Upper lobe of left lung (tissue), 6 donors: ENCODE measurements at regions not wholly inside any gene's neighbourhood (a gene's known extent, or its start where the extent isn't known, plus 50 kb on each side); places are given as distances from the start of the nearest gene placed in this dataset.
A peak's percentile ranks its signal among the peaks of the same experiment; 100 is the strongest.

Source experiments
- ATAC-seq, 2 donors: fragments of 200-7000 bp; cut with Tn5 transposase; one replicate each; pipeline ENCODE4 v1.9.1; 2022; ENCODE audit warnings: mild to moderate bottlenecking in 2 of 2, moderate library complexity in 2 of 2; ENCODE audit not compliant: low FRiP score in 2 of 2
- DNase-seq, 2 donors: peaks; one replicate each; pipeline ENCODE4 v3.0.0-alpha.2; 2019 to 2020
- H3K27ac ChIP-seq, 4 donors: fragments of 200-600 bp; sonication (generic); one replicate each; pipeline ENCODE4 v1.5.1; 2016 to 2019
- H3K27me3 ChIP-seq, 4 donors: fragments of 200-600 bp; sonication (generic); one replicate each; pipeline ENCODE4 v1.5.1; 2017 to 2019
- H3K36me3 ChIP-seq, 4 donors: fragments of 200-600 bp; sonication (generic); one replicate each; pipeline ENCODE4 v1.5.1; 2016 to 2019
- H3K4me1 ChIP-seq, 4 donors: fragments of 200-600 bp; sonication (generic); one replicate each; pipeline ENCODE4 v1.5.1; 2018 to 2019
- H3K4me3 ChIP-seq, 4 donors: fragments of 200-600 bp; sonication (generic); one replicate each; pipeline ENCODE4 v1.5.1; 2017 to 2019; ENCODE audit warnings: mild to moderate bottlenecking in 2 of 4, moderate library complexity in 1 of 4
- H3K9me3 ChIP-seq, 4 donors: fragments of 200-600 bp; sonication (generic); one replicate each; pipeline ENCODE4 v1.5.1; 2018 to 2019
- CTCF ChIP-seq, 6 experiments: fragments of 450-650 bp in 4 of 6; fragments of 200-600 bp in 2 of 6; sonication (generic) in 2 of 6; IDR thresholded peaks; one replicate each; pipeline ENCODE4 v1.5.1; 2016 to 2019; ENCODE audit warnings: antibody characterized with exemption in 6 of 6
- EP300 ChIP-seq, 4 donors: sonication (generic); formaldehyde crosslinking; IDR thresholded peaks; one replicate each; pipeline ENCODE4 v1.5.1; 2017; ENCODE audit warnings: antibody characterized with exemption in 4 of 4, control low read depth in 2 of 4
- POLR2A ChIP-seq, 4 donors: fragments of 450-650 bp; IDR thresholded peaks; one replicate each; pipeline ENCODE4 v1.5.1; 2016 to 2017; ENCODE audit warnings: antibody characterized with exemption in 4 of 4, mild to moderate bottlenecking in 2 of 4
- POLR2AphosphoS5 ChIP-seq, 2 donors: sonication (generic); formaldehyde crosslinking; IDR thresholded peaks; one replicate each; pipeline ENCODE4 v1.5.1; 2017; ENCODE audit warnings: antibody characterized with exemption in 2 of 2
- WGBS, 2 donors: methylation state at CpG; one replicate each; pipeline ENCODE4 v1.1.5; 2017 to 2018; 5-methylcytosine and 5-hydroxymethylcytosine counted together
- donor health status: DM: no; HTN: no; CAD: no; lungs with moderate emphysema.
- donor health status: DM: no; HTN: yes; CAD: no; lungs with severe emphysema.

- Histone ChIP-seq H3K27me3 (no peaks in the 10 kb centered on the region), H3K36me3 (no peaks in the 10 kb centered on the region), H3K9me3 (no peaks in the 10 kb centered on the region), H3K27ac (no peak overlapping the region), H3K4me1 (no peaks in the 10 kb centered on the region), H3K4me3 (no peak overlapping the region)
- ATAC-seq (no peak), DNase-seq (no peak)
- TF ChIP-seq CTCF (IDR thresholded peaks at IDR 0.05) (no peak), POLR2A (IDR thresholded peaks at IDR 0.05) (no peak), EP300 (IDR thresholded peaks at IDR 0.05) (no peak), POLR2AphosphoS5 (IDR thresholded peaks at IDR 0.05) (no peak)
Observed at GRCh38 chr6:121876721-121877120, 441.3 kb downstream of the GJA1 start.

- no peak for DNase-seq
- Histone ChIP-seq H3K36me3 (no peaks in the 10 kb centered on the region), H3K4me3 (no peak overlapping the region), H3K4me1 (no peaks in the 10 kb centered on the region), H3K9me3 (no peaks in the 10 kb centered on the region), H3K27me3 (no peaks in the 10 kb centered on the region), H3K27ac (no peak overlapping the region)
- ATAC-seq, result peak in 1 of 2 donors; percentile 69
- 70 to 78% methylated on average over 1 of the region's 1 CpG for WGBS, 2 donors
- TF ChIP-seq CTCF (IDR thresholded peaks at IDR 0.05) (no peak), EP300 (IDR thresholded peaks at IDR 0.05) (no peak)
Observed at GRCh38 chr6:121879149-121879548, 443.7 kb downstream of the GJA1 start.

GRCh38 chr6:121880831-121881230 is 445.4 kb downstream of the GJA1 start:
- no peak overlapping the region for H3K27ac ChIP-seq
- TF ChIP-seq POLR2AphosphoS5 (IDR thresholded peaks at IDR 0.05) (no peak), EP300 (IDR thresholded peaks at IDR 0.05) (no peak), CTCF (IDR thresholded peaks at IDR 0.05) (no peak)
- no peak overlapping the region for H3K4me3 ChIP-seq
- no peaks in the 10 kb centered on the region for H3K4me1 ChIP-seq
- DNase-seq, result no peak
- H3K9me3 ChIP-seq, result no peaks in the 10 kb centered on the region
- H3K27me3 ChIP-seq, result no peaks in the 10 kb centered on the region
- no peak for ATAC-seq
- H3K36me3 ChIP-seq, result no peaks in the 10 kb centered on the region

GRCh38 chr6:121881974-121882667 is 446.7 kb downstream of the GJA1 start:
- no peak for DNase-seq
- Histone ChIP-seq H3K36me3 (no peaks in the 10 kb centered on the region), H3K9me3 (no peaks in the 10 kb centered on the region), H3K27me3 (no peaks in the 10 kb centered on the region), H3K27ac (no peak overlapping the region), H3K4me1 (no peaks in the 10 kb centered on the region), H3K4me3 (no peak overlapping the region)
- 79 to 86% methylated on average over 2 of the region's 2 CpGs for WGBS, 2 donors
- ATAC-seq, result peak in 1 of 2 donors; percentile 68
- TF ChIP-seq EP300 (IDR thresholded peaks at IDR 0.05) (no peak), POLR2AphosphoS5 (IDR thresholded peaks at IDR 0.05) (no peak), CTCF (IDR thresholded peaks at IDR 0.05) (no peak), POLR2A (IDR thresholded peaks at IDR 0.05) (no peak)

- Histone ChIP-seq H3K27ac (no peak overlapping the region), H3K9me3 (no peaks in the 10 kb centered on the region), H3K4me3 (no peak overlapping the region), H3K27me3 (no peaks in the 10 kb centered on the region), H3K36me3 (no peaks in the 10 kb centered on the region), H3K4me1 (no peaks in the 10 kb centered on the region)
- 83 to 89% methylated on average over 4 of the region's 4 CpGs for WGBS, 2 donors
- TF ChIP-seq POLR2AphosphoS5 (IDR thresholded peaks at IDR 0.05) (no peak), POLR2A (IDR thresholded peaks at IDR 0.05) (no peak)
- DNase-seq, result no peak
- no peak for ATAC-seq
Observed at GRCh38 chr6:121884091-121884490, 448.6 kb downstream of the GJA1 start.
